Choroid plexus epithelial cell (primary cell): ENCODE measurements at regions not wholly inside any gene's neighbourhood (a gene's known extent, or its start where the extent isn't known, plus 50 kb on each side); places are given as distances from the start of the nearest gene placed in this dataset.

Experiments used
- DNase-seq: peaks from one replicate; pipeline ENCODE4 v3.0.0-alpha.2; 2010; ENCODE audit warnings: low read depth
- H3K4me3 ChIP-seq: 2 replicates; pipeline ENCODE4 v1.5.1; 2011; ENCODE audit warnings: low read depth, mild to moderate bottlenecking, control low read depth, low read length, moderate library complexity
- CTCF ChIP-seq: conservative IDR thresholded peaks from 2 replicates; pipeline ENCODE4 v1.5.1; 2011; ENCODE audit warnings: low read depth, mild to moderate bottlenecking, control low read depth, inconsistent platforms, low read length, moderate library complexity

- no peak for TF ChIP-seq CTCF
- no peak for DNase-seq
- no peak overlapping the region for H3K4me3 ChIP-seq
Measured at GRCh38 chr5:68446487-68446894, 230.9 kb downstream of the PIK3R1 start.

GRCh38 chr5:68447136-68447929, 231.8 kb downstream of the PIK3R1 start:
- H3K4me3 ChIP-seq: no peak overlapping the region
- DNase-seq: no peak
- no peak for TF ChIP-seq CTCF

- no peak for DNase-seq
- H3K4me3 ChIP-seq: no peak overlapping the region
- no peak for TF ChIP-seq CTCF
Measured at GRCh38 chr5:68449380-68449779, 233.8 kb downstream of the PIK3R1 start.

- H3K4me3 ChIP-seq: no peak overlapping the region
- peak; percentile 62 for DNase-seq
- no peak for TF ChIP-seq CTCF
Measured at GRCh38 chr5:68450245-68450852, 234.8 kb downstream of the PIK3R1 start.

GRCh38 chr5:68452286-68452685, 236.7 kb downstream of the PIK3R1 start:
- TF ChIP-seq CTCF: no peak
- no peak for DNase-seq
- H3K4me3 ChIP-seq: no peak overlapping the region

- H3K4me3 ChIP-seq: no peak overlapping the region
- DNase-seq: no peak
Measured at GRCh38 chr5:68454172-68454571, 238.6 kb downstream of the PIK3R1 start.

More at GRCh38 chr5:68454172-68454571, 238.6 kb downstream of the PIK3R1 start:
- TF ChIP-seq CTCF: no peak
